Neural cell (in vitro differentiated cells): ENCODE measurements at regions not wholly inside any gene's neighbourhood (a gene's known extent, or its start where the extent isn't known, plus 50 kb on each side); places are given as distances from the start of the nearest gene placed in this dataset.

Experiments
- CTCF ChIP-seq: fragments of 450-650 bp; IDR thresholded peaks from 2 replicates; pipeline ENCODE4 v1.5.1; 2014; ENCODE audit warnings: antibody characterized with exemption, mild to moderate bottlenecking, moderate library complexity; ENCODE audit not compliant: poor library complexity, severe bottlenecking
- EP300 ChIP-seq: fragments of 450-650 bp; conservative IDR thresholded peaks from 2 replicates; pipeline ENCODE4 v1.6.1; 2014; ENCODE audit warnings: antibody characterized with exemption, mild to moderate bottlenecking, moderate library complexity; ENCODE audit not compliant: poor library complexity, severe bottlenecking
- MXI1 ChIP-seq: fragments of 450-650 bp; conservative IDR thresholded peaks from 2 replicates; pipeline ENCODE4 v1.6.1; 2014; ENCODE audit warnings: antibody characterized with exemption, mild to moderate bottlenecking; ENCODE audit not compliant: poor library complexity, severe bottlenecking
- POLR2AphosphoS5 ChIP-seq: IDR thresholded peaks from 2 replicates; pipeline ENCODE4 v1.6.1; 2012
- RAD21 ChIP-seq: fragments of 450-650 bp; conservative IDR thresholded peaks from 2 replicates; pipeline ENCODE4 v1.6.1; 2014; ENCODE audit warnings: antibody characterized with exemption, mild to moderate bottlenecking, moderate library complexity
- REST ChIP-seq: IDR thresholded peaks from 2 replicates; pipeline ENCODE4 v1.6.1; 2012; ENCODE audit warnings: borderline replicate concordance
- TAF1 ChIP-seq: IDR thresholded peaks from 2 replicates; pipeline ENCODE4 v1.6.1; 2012; ENCODE audit warnings: low read depth

GRCh38 chr5:135154961-135155360 lies 120.9 kb upstream of the PITX1 start:
- TF ChIP-seq CTCF, result no peak
- TF ChIP-seq POLR2AphosphoS5, result no peak
- TF ChIP-seq EP300, result no peak
- TF ChIP-seq TAF1, result no peak
- TF ChIP-seq REST, result no peak
- TF ChIP-seq RAD21, result no peak
- TF ChIP-seq MXI1, result no peak
